GM18873 (cell line): ENCODE measurements at regions not wholly inside any gene's neighbourhood (a gene's known extent, or its start where the extent isn't known, plus 50 kb on each side); places are given as distances from the start of the nearest gene placed in this dataset.

Experiments used
- ATAC-seq: cut with Tn5 transposase; IDR thresholded peaks from one replicate; pipeline ENCODE4 v1.9.1; 2021; ENCODE audit warnings: mild to moderate bottlenecking, moderate library complexity, moderate number of reproducible peaks; ENCODE audit not compliant: unreplicated experiment, low FRiP score

DNA sequence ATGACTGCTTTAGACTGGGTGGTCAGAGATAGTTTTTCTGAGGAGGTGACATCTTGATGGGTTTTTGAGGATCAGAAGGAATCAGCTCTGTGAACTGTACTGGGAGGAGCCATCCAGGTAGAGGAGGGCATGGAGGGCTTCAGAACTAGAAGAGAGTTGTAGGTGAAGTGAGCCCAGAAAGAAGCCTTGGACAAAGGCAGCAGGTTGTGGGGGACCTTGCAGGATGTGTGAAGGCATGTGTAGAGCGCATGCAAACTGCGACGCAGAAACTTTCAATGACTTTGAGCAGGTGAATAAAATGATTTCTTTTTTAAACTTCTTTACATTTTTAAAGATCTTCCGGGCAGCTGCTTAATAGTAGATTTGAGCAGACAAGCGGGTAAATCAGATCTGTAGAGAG lies 83.9 kb upstream of the SIX2 start:
- ATAC-seq: no peak

DNA sequence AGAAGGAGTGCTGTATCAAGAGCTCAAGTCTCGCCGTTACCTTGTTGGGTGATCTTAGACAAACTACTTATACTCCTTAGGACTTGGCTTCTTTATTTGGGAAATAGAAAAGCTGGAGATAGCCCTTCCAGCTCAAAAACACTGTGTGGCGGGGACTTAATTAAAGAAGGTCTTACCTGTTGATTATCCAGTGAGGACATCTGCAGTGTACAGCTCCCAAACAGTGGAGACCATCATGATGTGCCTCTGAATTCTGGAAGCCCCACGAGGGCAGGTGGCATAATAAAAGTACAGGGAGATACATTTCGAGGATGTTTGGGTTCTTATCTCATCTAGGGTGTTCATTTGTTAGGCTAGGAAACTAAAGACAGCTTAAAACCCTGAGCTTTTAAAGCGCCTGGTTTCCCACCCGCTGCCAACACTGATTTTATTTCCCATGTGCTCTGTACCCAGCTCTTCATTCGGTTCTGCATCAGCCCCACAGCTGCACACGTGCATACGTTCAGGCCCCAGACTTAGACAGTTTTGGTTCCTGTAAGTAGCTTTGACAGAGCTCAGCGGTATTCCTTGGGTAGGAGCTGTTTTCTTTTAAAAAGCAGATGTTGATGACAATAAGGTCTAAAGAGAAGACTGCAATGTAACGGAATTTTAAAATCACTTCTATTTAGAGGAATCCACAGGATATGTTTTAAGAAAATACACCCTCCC lies 80.5 kb upstream of the SIX2 start:
- no peak for ATAC-seq

DNA sequence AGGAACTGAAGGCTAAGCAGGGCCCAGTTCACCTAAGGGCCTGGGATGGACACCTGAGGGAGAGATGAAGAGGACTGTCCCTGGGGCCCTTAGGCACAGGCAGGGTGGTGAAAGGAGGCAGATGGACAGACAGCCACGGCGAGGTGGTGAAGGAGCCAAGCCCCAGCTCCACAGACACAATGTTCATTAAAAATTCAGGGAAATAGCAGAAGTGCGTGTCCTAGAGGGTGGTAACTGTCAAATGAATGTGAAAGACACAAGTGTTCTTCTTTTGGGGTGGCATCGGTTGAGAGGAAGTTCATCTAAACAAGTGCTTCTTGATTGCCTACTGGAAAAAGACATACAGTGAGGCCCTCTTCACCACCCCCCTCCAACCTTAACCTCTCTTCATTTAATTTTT lies 76.2 kb upstream of the SIX2 start:
- no peak for ATAC-seq

DNA sequence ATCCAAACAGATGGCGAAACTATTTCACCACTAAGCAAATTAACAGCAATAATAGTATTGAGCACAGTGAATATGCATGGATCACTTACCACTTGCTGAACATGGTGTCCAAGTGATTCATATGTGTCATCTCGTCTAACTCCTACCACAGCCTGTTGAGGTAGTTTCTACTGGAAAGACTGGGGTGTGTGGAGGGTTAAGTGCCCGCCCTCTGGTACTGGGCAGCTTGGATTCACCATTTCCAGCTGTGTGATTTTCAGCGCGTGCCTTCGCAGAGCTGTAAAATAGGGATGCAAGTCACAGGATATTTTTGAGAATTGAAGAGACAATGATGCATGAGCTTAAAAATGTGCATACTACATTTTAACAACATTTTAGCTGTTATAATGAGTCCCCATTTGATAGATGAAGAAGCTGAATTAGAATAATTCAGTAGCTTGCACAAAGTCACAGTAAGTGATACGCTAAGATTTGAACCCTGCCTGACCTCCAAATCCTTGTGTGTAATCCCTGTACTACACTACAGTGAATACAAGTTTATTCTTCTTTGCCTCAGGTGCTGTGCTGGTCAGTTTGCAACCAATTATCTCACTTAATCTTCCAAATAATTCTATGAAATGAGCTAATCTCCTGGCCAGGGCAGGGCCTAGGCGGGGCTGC lies 75.2 kb upstream of the SIX2 start:
- no peak for ATAC-seq

DNA sequence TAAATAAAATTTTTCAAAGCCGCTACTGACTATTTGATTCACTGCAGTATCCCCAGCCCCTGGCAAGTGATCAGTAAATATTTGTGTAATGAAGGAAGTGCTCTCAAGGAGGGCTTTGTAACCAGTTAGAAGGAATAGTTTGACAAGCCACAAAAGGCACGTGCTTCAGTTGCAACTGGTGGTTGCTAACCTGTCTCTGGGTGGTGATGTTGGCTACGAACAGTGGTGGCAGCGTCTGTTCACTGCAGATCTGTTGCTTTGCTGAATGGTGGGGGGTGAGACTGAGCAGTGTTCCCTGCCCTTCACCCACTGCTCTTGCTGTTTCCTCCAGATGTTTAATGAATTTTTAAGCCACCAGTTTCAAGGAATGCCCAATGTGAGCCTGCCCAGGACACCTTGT lies 73.9 kb upstream of the SIX2 start:
- ATAC-seq: no peak

DNA sequence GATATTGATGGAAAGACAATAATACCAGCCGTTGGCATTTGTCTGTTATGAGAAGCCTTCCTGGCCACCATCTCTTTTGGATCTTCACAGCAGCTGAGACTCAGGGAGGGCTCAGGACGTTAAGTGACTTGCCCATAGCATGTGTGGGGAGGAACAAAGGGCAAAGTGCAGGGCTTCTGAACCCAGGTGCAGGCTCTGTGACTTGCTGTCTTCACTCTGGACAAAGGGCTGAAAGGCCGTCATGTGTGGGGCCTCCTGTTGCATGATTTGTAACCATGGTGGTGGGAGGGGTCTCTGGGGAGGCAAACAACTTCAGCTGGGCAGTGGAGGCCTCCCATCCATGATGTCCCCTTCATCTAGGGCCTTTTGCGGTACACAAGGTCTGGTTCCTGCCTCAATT lies 65.5 kb upstream of the SIX2 start:
- ATAC-seq: no peak

DNA sequence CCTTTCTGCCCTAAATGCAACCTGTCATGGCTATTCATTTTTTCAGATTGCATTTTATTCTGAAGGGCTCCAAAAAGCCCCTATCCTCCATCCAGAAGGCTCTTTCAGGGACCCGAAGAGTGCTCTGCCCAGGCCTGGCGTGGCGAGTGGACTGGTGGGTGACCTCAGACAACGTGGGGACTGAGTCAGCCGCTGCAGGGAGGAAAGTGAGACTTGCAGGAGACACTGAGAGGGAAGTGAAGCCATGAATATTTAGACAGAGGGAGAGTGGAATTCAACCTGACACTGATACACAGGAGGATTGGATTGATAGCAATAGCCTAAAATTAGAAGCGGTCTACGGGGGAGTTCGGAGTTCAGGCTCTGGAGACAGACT lies 63.6 kb upstream of the SIX2 start:
- no peak for ATAC-seq

DNA sequence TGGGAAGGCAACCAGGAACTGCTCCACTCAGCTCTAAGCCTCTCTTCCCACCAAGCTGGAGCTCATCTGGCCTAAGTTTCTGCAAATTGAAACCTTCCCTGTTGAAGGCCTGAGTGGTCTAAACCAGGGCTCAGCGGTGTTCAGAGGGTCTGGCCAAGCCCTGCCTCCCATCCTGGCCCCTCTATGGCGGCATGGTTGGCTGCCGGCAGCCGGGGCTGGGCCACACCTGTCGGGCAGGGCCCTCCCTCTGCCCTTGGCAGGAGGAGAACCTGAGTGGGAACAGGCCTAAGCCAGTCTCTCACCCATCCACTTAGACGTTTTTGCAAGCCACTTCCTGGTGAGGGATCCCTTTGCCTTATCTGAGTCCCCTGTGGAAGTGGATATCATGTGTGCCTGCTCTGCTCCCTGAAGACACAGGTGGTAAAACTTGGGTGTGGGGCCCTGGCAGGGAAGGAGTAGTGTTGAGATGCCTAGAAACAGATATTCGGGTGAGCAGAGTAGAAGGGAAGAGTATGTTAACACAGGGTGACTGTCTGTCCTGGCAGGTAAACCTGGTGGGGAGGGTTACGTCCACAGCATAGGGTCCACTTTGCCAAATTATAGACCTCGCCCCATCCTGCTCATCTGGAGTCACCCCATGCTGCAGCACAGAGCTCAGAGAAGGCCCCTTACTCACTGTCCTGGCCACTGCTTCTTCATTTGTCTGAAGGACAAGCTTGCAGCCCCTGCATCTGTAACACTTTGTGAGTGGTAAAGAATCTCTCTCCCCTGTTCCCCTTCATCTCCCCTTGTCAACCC lies 63.0 kb upstream of the SIX2 start:
- no peak for ATAC-seq

DNA sequence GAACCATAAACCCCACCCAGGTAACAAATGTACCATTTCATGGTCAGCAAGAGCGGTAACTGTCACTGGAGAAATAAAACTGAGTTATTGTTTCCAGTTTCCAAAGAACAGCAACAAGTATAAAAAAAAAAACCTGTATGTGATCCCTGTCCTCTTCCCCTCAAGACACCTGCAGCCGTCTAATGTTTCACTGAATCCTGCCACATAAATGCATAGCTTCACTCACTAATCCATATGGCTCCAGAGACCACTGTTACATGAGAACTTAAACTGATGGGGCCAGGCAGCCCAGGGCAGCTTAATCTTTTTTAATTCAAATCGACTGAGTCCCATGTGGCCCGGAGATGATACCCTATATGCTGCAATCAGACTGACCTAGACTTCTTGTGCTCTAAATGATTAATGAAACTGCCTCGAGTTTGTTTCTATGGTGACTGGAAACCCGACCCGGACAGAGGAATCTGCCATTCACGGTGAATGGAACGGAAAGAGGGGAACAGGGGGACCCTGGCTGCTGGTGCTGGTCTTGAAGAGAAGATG lies 60.9 kb upstream of the SIX2 start:
- no peak for ATAC-seq

DNA sequence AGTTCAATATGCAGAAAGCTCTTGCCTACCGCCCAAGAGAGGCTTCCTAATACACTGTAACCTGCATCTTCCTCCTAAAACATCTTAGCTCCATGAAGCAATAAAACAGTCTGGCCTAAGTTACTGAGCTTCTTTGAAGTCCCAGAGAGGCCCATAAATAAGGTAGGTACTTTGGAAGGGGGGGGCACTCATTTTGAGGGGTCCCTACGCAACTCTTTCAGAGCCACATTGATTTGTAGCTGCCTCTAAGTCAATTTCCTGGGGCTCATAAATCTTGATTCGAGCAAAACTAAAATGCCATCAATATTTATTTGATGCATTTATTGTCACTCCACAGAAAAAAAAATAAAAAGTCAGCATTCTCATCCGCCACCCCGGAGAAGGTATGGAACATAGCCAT lies 60.4 kb upstream of the SIX2 start:
- ATAC-seq: no peak

DNA sequence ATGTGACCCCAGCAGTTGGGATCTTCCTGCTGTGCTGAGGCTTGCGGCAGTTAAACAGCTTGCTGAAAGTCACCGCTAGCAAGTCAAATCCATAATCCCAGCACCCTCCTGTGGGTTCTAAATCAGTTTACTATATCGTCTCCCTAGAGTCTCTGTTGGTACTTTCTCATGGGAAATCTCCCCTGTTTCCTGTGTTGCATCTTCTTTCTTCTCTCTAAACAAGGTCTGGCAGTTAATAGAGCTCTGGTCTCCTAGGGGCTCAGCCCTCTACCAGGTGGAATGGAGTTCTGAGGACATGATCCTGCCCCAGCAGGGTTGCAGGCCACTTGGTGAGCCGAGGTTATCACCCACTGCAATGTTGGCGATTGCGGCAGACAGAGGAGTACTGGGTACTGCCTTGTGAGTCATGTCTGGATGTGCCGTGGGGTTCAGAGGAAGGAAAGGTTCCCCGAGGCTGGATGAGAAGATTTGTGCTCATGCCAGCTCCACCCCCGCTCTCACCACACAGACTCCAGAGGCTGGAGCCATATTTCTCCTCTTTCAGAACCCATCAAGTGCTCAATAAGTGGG lies 59.4 kb upstream of the SIX2 start:
- no peak for ATAC-seq

DNA sequence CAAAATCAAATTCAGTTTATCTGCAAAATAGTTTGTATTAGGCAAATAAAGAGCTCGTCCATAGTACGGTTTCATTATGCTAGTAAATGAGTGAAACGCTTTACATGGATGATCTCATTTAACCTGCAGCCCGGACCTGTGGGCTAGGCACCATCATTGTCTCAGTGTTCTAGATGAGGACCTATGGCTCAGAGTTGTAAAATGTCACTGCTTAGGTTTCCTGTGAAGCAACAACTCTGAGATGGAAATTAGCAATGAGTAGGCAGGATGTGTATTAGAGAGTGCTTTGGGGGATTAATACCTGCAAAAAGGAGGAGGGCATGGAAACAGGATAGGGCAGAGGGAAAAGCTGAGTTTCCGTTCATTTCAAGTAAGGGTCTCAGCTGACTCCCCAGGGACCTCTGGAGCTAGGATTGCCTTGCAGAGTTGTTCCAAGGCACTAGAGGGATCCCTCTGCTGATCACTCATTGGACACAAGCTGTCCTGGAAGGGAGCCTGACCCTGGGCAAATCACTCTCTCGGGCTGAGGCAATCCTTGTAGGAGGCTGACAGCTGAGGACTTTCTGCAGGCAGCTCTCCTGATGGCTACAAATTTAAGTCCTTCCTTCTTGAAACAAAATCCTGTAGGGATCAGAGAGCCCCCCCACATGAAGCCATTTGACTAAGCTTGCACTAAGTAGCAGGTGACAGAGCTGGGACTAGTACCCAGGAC lies 58.8 kb upstream of the SIX2 start:
- no peak for ATAC-seq
